Activated CD4-positive, alpha-beta T cell treated with anti-CD3 and anti-CD28 coated beads, Interleukin-2, Interleukin-6, amounts not matched to agents 100 ng/mL and 50 ng/mL, durations not matched to agents 16 hours and 8 hours (primary cell): ENCODE measurements at regions not wholly inside any gene's neighbourhood (a gene's known extent, or its start where the extent isn't known, plus 50 kb on each side); places are given as distances from the start of the nearest gene placed in this dataset.

ENCODE experiments used
- DNase-seq: peaks from one replicate; pipeline ENCODE4 v3.0.0-alpha.2; 2020

DNA sequence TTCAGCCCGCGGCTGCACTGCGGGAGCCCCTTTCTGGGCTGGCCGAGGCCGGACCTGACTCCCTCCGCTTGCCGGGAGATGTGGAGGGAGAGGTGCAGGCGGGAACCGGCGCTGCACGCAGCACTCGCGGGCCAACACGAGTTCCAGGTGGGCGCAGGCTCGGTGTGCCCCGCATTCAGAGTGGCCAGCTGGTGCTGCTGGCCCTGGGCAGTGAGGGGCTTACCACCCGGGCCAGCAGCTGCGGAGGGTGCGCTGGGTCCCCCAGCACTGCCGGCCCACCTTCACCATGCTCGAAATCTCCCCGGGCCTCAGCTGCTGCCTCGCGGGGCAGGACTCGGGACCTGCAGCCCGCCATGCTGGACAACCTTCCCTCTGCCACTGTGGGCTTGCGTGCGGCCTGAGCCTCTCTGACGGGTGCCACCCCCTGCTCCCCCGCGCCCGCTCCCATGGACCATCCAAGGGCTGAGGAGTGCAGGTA, 733.5 kb upstream of the CCDC54 start:
- DNase-seq: no peak

GRCh38 chr3:106673926-106674569, 703.2 kb upstream of the CCDC54 start:
- no peak for DNase-seq

DNA sequence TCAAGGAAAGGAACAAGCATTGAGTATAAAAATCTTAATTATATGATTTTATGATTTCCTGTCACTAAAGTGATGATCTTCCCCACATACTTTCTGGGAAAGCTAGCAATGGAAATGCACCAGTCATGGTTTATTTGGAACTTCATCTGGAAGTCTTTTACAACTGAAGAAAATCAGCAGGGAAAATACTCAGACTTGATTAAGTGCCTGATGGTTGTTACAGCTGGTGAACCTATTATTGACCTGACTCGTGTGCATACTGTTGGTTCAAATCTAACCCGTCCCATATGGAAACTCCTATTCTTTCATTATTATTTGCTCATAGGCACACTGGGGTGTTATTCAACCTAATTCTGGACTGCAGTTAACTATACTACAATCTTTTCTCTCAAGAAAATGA, 701.8 kb upstream of the CCDC54 start:
- no peak for DNase-seq

GRCh38 chr3:106678657-106679390, 698.4 kb upstream of the CCDC54 start:
- DNase-seq: no peak

GRCh38 chr3:106683953-106684620, 693.2 kb upstream of the CCDC54 start:
- no peak for DNase-seq

- no peak for DNase-seq
Measured at GRCh38 chr3:106685745-106686144, 691.5 kb upstream of the CCDC54 start.

DNA sequence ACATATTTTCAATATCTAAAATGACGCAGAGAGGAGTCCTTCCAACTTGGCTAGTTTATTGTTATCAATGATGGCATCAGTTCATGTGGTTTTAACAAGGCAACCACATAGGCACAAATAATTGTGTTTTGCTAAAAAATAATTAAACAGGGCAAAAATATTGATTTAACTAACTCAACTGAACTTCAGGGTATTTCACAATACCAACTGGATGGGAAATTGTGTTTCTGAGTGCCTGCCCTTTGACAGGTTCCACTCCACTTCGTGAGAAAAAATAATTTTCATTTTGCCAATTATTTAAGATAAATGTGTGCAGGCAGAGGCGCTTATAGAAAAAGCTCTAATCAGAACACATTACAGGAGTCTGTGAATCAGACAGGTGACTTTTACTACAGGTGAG, 689.3 kb upstream of the CCDC54 start:
- no peak for DNase-seq

GRCh38 chr3:106688464-106688863, 688.8 kb upstream of the CCDC54 start:
- no peak for DNase-seq

- DNase-seq: no peak
Measured at GRCh38 chr3:106691476-106691875, 685.8 kb upstream of the CCDC54 start.

GRCh38 chr3:106692624-106693023, 684.6 kb upstream of the CCDC54 start:
- DNase-seq: no peak

- no peak for DNase-seq
Measured at GRCh38 chr3:106699122-106699521, 678.1 kb upstream of the CCDC54 start.

DNA sequence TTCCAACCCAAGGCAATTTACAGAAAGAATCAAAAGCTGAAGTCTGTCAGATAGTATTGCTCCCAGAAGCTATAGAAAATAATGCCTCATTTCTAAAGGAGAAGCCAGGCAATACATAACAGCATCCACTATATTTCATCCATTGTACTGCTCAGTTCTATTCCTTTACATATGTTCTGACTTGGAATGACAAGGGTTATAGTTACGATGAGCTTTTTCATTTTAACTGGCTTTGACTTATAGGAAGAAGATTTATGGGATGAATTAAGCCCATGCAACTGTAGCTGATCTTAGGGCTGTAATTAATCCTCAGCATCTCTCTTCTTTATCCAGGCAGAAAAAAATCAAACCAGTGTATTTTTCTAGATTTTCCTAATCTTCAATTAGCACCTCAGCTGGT, 676.3 kb upstream of the CCDC54 start:
- DNase-seq: no peak

- no peak for DNase-seq
Measured at GRCh38 chr3:106703524-106703923, 673.7 kb upstream of the CCDC54 start.

DNA sequence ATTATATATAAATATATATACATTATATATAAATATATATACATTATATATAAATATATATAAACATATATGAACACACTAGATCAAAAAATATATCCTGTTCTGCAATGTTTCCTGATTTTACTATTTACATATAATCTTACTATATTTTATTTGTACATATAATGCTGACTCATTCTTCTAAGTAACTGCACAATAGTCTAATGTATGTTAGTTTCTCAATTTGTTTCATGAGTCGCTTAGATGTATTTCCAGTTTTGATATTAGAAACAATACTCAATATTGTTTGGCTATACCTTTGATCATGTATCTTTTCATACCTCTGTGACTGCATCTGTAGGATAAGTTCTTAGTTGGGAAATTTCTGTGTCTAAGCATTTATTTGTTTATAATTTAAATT, 669.9 kb upstream of the CCDC54 start:
- DNase-seq: no peak

DNA sequence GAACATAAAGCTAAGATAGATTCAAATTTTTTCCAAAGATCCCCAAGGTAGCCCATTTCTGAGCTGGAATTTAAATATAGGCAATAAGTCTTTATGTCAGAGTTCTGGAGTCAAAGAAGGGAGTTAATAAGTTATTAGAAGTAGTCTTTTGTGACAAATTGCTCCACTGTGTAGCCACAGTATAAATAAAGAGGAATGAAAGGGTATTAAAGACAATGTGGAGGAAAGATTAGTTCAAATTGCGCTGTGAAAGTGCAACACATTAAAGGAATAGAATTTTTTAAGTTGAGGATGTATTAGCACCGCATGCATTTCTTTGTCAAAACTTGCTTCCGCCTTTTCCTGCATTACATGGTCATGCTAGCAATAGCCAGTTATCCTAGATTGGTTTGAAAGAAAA, 666.6 kb upstream of the CCDC54 start:
- DNase-seq: no peak

- no peak for DNase-seq
Measured at GRCh38 chr3:106711650-106712049, 665.6 kb upstream of the CCDC54 start.

DNA sequence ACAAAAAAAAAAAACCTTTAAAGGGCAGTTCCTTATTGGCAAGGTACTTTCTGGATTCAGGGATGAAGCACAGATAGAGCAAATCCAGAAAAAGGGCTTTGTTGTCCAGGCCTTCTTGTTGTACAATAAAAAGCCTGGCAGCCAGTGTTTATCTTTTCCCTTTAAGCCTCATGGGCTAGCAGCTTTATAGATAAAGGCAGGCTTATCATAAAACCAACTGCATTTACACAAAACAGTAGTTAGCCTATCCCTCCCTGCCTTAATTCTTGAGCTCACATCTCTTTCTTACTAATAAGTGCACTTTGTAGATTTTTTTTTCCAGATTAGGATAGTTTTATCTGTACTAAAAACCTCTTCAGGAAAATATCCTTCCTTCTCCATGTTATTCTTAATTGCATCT, 662.8 kb upstream of the CCDC54 start:
- no peak for DNase-seq

GRCh38 chr3:106715286-106715685, 662.0 kb upstream of the CCDC54 start:
- DNase-seq: no peak

DNA sequence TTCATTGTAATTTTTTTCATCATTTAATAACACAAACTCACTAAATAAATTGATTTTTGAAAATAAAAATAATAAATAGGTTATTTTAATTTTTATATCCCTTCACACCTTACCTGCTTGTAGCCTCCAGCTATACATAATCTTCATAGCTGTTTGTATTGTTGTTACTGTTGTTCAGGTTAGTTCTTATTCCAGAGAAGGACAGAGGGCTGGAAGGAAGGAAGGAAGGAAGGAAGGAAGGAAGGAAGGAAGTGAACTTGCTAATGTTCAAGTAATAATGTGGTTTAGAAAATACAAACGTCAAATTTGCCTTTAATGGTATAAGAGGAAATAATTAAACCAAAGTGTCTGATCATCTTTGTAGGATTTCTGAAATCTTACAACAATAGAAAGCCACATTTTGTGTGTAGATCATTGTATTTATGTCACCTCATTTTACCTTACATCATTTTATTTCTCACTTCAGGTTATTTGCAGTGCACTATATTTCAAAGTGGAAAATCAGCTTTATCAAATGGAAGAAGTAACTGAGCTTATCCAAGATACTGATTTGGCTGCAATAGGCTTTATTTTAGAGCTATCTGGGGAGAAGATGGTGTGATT, 660.0 kb upstream of the CCDC54 start:
- no peak for DNase-seq

- no peak for DNase-seq
Measured at GRCh38 chr3:106719077-106719476, 658.2 kb upstream of the CCDC54 start.

DNA sequence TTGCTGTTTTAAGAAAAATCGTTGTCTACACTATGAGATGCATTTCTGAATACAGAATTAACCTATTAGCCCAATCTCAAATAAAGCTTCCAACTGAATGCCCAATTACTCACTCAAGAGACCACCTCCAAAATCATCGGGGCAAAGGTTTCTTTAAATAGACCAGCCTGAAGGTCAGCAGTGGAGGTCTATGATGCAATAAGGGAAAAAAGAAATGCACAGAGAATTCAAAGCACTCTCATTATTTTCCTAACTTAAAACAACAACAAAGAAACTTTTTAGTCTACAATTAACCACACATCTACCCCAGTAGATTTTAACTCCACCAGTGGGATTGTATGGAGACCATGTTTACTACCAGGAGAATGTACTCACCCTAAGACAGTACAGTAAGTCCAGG, 657.7 kb upstream of the CCDC54 start:
- no peak for DNase-seq

- no peak for DNase-seq
Measured at GRCh38 chr3:106720510-106720909, 656.7 kb upstream of the CCDC54 start.

- DNase-seq: no peak
Measured at GRCh38 chr3:106725566-106725965, 651.7 kb upstream of the CCDC54 start.
